HG02798 (cell line): ENCODE measurements at regions not wholly inside any gene's neighbourhood (a gene's known extent, or its start where the extent isn't known, plus 50 kb on each side); places are given as distances from the start of the nearest gene placed in this dataset.
"Not testable (repeated sequence)": the region's sequence is repeated elsewhere in the genome, so short reads cannot be mapped to it uniquely, and the experiment has no call there.

Experiments used
- ATAC-seq: cut with Tn5 transposase; IDR thresholded peaks from one replicate; pipeline ENCODE4 v1.9.1; 2021; ENCODE audit warnings: mild to moderate bottlenecking; ENCODE audit not compliant: unreplicated experiment, poor library complexity

DNA sequence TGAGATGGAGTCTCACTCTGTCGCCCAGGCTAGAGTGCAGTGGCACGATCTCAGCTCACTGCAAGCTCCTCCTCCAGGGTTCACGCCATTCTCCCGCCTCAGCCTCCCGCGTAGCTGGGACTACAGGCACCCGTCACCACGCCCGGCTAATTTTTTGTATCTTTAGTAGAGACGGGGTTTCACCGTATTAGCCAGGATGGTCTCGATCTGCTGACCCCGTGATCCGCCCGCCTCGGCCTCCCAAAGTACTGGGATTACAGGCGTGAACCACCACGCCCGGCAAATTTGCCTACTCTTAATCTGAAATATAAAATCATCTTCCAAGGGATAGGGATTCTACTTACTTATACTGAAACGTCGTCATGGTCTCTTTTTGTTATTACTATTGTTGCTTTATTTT is 314.7 kb downstream of the FGF10 start:
- not testable (repeated sequence) for ATAC-seq

DNA sequence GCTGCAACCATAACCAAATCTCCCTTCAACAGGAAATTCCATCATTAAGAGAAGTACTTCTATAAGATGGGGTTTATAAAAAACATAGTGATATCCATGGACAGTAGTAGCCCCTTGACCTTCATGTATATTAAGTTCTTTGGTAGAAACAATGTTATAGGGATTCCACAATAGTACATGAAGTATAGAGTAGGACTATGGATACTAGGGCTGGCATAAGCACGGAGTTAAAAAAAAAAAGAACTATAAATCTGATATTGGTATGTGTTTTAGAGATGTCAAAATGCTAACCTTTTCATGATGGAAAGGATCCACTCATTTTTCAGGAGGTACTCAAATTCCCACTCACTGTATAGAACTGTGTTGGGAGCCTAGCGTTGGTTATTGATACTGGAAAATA is 337.6 kb downstream of the FGF10 start:
- no peak for ATAC-seq

DNA sequence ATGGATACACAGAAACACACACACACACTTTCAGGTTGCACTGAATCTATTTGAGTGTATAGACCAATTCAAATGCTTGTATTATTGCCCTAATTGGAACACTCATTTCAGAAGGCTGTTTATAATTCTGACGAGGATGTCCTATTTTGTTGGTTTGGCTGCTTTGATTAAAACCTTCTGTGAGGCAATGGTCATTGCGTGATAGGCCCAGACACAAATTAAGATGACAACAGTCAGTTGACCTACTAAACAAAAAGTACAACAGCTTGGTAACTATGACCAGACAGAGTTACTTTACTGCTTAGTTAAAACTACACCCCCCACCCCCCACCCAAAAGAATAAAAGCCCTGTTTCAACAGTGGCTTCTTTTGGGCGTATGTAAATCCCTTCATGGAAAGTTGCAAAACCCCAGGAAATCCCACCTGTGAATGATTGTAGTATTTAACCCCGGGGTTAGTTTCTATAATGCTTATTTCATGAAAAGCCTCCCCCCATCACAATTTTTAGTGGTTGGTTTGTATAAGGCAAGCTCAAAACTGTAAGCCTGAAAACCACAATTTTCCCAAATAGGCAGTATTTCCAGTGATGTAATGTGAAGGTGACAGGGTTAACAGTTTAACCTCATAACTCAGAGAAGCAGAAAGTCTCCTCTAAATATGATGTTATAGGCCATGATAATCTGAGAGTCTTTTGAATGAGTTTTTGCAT is 340.8 kb downstream of the FGF10 start:
- peak; percentile 59 for ATAC-seq

GRCh38 chr5:44046619-44047364 is 342.4 kb downstream of the FGF10 start:
- no peak for ATAC-seq

DNA sequence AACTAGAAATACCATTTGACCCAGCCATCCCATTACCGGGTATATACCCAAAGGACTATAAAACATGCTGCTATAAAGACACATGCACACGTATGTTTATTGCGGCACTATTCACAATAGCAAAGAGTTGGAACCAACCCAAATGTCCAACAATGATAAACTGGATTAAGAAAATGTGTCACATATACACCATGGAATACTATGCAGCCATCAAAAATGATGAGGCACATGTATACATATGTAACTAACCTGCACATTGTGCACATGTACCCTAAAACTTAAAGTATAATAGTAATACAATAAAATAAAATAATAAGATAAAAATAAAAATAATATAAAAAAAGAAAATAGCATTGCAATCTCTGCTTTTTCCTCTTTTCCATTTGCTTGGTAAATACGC is 344.7 kb downstream of the FGF10 start:
- ATAC-seq: not testable (repeated sequence)

DNA sequence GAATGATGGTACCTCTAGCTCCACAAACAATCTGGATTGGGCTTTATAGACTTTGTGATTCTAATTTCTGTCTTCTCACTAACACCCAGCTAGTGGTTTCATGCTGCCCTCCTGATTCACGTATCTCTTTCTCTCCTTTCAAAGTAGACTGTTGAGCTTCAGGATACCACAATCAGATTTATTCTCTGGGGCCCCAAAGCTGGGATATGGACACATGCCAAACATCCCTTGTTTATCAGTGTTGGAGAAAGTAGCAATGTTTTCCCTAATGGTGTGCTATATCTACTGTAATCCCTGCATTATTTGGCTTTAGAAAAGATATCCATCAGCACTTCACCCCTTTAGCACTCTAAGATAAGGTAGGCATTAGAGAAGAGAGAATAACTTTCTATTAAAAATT is 361.0 kb downstream of the FGF10 start:
- ATAC-seq: no peak

GRCh38 chr5:44022622-44023021 is 366.6 kb downstream of the FGF10 start:
- ATAC-seq: no peak

- ATAC-seq: no peak
Measured at GRCh38 chr5:44011518-44011917, 377.7 kb downstream of the FGF10 start.

DNA sequence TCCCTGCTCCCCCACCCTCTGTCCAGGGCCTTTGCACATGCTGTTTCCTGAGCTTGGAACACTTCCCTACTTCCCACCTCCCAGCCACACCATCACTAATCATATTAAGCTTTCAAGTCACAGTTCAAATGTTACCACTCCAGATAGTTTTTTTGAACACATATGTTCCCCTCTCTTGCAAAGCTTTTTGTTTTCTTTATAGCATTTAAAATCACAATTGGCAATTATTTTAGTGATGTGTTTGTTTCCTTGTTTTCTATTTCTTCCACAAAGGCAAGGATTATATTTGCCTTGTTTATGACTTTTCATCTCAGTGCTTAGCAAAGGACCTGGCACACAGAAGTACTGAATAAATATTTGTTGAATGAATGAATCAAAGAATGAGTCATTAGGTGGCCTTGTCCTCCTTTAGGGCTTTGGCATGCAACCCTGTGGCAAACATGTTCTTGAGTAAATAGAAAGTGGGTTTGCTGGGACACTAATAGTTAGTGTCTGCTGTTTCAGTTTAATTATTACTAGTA is 386.8 kb downstream of the FGF10 start:
- no peak for ATAC-seq

DNA sequence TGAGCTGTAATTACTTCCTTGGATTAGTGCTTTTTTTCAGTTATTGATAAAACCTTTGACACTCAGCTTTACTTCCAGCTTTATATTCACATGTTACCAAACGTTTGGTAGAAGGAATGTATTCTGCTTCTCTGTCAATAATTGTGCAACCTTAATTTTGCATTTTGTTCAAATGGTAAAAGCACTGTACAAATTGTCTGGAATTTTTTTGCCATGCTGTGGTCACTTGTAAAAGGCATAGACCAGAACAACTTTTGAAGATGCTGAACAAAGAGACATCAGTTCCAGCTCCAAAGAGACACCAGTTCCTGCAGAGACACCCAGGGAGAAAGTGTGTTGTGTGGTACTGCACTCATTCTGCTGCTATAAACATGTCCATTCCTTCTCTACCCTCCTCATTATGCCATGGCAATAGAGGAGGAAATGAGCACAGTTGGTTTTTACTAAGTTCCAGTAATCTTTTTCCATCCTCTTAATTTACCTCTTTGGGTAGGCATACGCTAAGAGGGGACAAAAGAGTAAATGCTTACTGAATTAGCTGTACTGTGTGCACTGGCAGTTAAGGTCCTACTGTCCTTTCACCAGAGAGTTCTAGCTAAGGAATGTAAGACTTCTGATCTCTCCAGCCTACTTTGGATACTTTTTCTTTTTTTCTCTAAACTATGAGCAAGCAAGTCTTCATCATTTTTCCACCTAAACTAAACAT is 387.4 kb downstream of the FGF10 start:
- ATAC-seq: no peak

GRCh38 chr5:44001236-44001635 is 388.0 kb downstream of the FGF10 start:
- no peak for ATAC-seq

DNA sequence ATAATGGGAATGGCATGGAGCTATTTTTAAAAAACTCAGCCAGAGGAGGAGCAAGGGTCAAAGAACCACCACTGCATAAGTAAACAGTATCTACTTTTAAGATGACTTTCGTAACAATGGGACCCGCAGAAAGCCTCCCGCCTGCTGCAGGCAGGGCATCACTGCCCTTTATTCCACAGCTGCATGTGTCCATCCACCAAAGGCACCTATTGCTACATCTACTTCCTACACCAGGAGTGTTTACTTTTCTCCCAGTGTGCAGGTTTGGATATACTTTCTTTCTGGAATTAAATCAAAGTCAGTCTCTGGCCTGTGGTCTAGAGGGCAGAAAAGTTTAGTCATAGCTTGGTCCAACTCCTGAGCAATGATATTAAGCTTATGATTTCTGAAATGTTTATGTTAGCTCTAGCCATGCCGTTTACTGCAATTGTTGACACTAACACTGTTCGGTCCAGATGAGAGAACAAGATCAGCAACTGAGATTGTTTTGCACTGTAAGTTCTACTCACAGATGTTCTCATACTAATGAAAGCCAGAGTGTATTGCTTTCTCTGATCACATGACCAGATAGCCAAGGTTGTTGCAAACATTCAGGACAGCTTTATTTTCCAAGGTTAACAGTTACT is 391.5 kb downstream of the FGF10 start:
- ATAC-seq: no peak

- no peak for ATAC-seq
Measured at GRCh38 chr5:43996221-43996620, 393.0 kb downstream of the FGF10 start.

- ATAC-seq: no peak
Measured at GRCh38 chr5:43994352-43994708, 391.4 kb downstream of the NNT start.

DNA sequence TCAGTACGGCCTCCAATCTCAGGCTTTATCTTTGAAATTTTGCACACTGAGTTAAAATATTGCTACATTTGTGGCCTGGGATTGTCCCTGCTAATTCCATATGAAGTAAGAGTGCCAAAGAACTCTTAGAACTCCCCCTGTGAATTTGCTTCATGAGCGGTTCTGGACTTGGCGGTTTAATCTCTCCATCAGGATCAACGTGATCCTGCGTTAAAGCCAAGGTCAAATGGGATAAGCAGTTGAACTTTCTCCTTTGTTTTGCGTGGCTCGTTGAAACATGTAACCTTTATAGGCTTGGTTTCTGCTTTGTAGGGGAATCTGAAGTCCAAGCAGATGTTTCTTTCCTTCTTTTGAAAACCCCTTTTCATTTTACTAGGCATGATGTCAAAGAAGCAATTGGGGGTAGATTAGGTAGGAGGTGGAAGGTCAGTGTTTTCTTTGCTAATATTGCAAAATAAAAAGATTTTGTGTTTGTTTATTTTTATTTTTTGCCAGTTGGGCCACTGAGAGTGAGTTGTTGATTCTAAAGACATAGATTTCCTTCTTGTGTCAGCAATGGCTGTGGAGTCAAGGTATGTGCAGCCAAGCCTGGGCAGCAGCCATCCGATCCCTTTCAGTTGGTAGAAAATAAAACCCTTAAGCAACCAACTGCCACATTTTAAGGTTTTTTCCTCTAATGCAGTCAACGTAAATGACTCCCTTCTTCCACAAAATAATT is 390.8 kb downstream of the NNT start:
- no peak for ATAC-seq

DNA sequence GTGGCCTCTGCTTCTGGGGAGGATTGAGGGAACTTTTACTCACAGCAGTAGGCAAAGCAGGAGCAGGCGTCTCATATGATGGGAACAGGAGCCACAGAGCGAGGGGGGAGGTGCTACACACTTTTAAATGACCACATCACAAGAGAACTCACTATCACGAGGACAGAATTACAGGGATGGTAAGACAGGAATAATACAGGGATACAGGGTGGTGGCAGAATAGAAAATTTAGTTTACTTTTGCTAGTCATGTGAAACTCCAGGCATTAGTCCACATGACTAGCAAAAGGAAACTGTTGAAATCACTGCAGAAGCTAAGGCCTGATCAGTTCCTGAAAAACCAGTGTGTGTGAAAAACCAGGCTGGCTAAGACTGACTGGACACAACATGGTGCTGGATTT is 382.4 kb downstream of the NNT start:
- no peak for ATAC-seq

GRCh38 chr5:43981556-43981955 is 378.6 kb downstream of the NNT start:
- ATAC-seq: no peak

DNA sequence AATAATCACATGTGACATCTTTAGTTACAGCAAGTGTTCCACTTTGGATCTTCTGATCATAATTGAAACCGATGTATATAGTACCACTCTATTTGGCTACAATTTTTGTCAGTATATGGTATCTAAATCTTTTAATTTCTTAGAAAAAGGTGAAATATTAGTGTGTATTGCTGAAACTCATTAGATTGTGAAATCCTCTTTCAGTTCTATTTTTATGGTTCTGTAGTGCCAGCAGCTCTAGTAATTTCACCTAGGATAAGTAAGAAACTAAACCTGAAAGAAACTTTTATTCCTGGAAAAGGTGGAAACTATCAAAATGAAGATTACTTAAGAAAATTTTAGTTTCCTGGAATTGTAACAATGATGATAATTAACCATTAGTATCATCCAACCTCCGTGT is 370.9 kb downstream of the NNT start:
- no peak for ATAC-seq

- ATAC-seq: no peak
Measured at GRCh38 chr5:43973318-43973717, 370.3 kb downstream of the NNT start.

GRCh38 chr5:43967165-43967564 is 364.2 kb downstream of the NNT start:
- no peak for ATAC-seq
